PC-9 (cell line): ENCODE measurements at regions not wholly inside any gene's neighbourhood (a gene's known extent, or its start where the extent isn't known, plus 50 kb on each side); places are given as distances from the start of the nearest gene placed in this dataset.

Experiments
- BruUV-seq: library from RNA; stranded (reverse); fragments of 400-500 nt; replicated peaks from 2 replicates; lab custom pipeline; 2021; lab: Mats Ljungman, UMichigan
- CTCF ChIA-PET: fragments of 300-600 bp; sonication (Branson Sonifier 250); formaldehyde crosslinking; loops from one replicate; lab custom pipeline; 2022; ENCODE audit warnings: antibody characterized with exemption; lab: Charles Lee
- POLR2A ChIA-PET: fragments of 300-600 bp; sonication (Branson Sonifier 250); formaldehyde crosslinking; loops from one replicate; lab custom pipeline; 2022; ENCODE audit warnings: antibody characterized with exemption; ENCODE audit not compliant: unreplicated experiment; lab: Charles Lee
- DNase-seq, 2 experiments: peaks; one replicate each; pipeline versions ENCODE4 v3.0.0 to v3.0.0-alpha.2; 2015 to 2022; ENCODE audit warnings: mixed read lengths in 1 of 2
- H2AFZ ChIP-seq: fragments of 200-600 bp; sonication (generic); 2 replicates; pipeline ENCODE4 v1.8.1; 2017; ENCODE audit warnings: antibody characterized with exemption
- H3F3A ChIP-seq: fragments of 200-600 bp; sonication (generic); 2 replicates; pipeline ENCODE4 v1.8.1; 2017; ENCODE audit warnings: antibody characterized with exemption, mild to moderate bottlenecking, low read depth; ENCODE audit not compliant: insufficient read depth
- H3K27ac ChIP-seq: fragments of 200-600 bp; sonication (generic); 2 replicates; pipeline ENCODE4 v1.6.1; 2016; ENCODE audit warnings: mixed run types
- H3K27me3 ChIP-seq: fragments of 200-600 bp; sonication (generic); 2 replicates; pipeline ENCODE4 v1.6.1; 2016; ENCODE audit warnings: low read depth, mixed run types; ENCODE audit not compliant: insufficient read depth
- H3K36me3 ChIP-seq: fragments of 200-600 bp; sonication (generic); 2 replicates; pipeline ENCODE4 v1.6.1; 2016; ENCODE audit warnings: low read depth, mixed run types
- H3K4me1 ChIP-seq: fragments of 200-600 bp; sonication (generic); replicated peaks from 2 replicates; pipeline ENCODE4 v1.6.1; 2016; ENCODE audit warnings: mixed run types; ENCODE audit not compliant: insufficient read depth
- H3K4me2 ChIP-seq: fragments of 200-600 bp; sonication (generic); 2 replicates; pipeline ENCODE4 v1.6.1; 2017; ENCODE audit warnings: mixed run types
- H3K4me3 ChIP-seq: fragments of 200-600 bp; sonication (generic); 2 replicates; pipeline ENCODE4 v1.6.1; 2016; ENCODE audit warnings: mixed run types
- H3K79me2 ChIP-seq: fragments of 200-600 bp; sonication (generic); 2 replicates; pipeline ENCODE4 v1.6.1; 2017; ENCODE audit warnings: low read depth, mixed run types
- H3K9me2 ChIP-seq: fragments of 200-600 bp; sonication (generic); 2 replicates; pipeline ENCODE4 v1.8.1; 2017; ENCODE audit warnings: mild to moderate bottlenecking; ENCODE audit not compliant: insufficient read depth
- H3K9me3 ChIP-seq: fragments of 200-600 bp; sonication (generic); 2 replicates; pipeline ENCODE4 v1.8.1; 2016; ENCODE audit warnings: low read depth; ENCODE audit not compliant: insufficient read depth
- H4K20me1 ChIP-seq: fragments of 200-600 bp; sonication (generic); 2 replicates; pipeline ENCODE4 v1.8.1; 2017; ENCODE audit not compliant: insufficient read depth
- EZH2 ChIP-seq: fragments of 200-600 bp; sonication (generic); IDR thresholded peaks from 2 replicates; pipeline ENCODE4 v1.8.0; 2017; ENCODE audit warnings: antibody characterized with exemption, low read depth
- intact Hi-C: fragments of 100-400 bp; cut with micrococcal nuclease; formaldehyde crosslinking; loops from one replicate; pipeline ENCODE4 v1.10.0; 2022; ENCODE audit not compliant: unreplicated experiment
- TF ChIP-seq, protein P1 (sequence below): fragments of 200-600 bp; sonication (generic); conservative IDR thresholded peaks from 2 replicates; pipeline ENCODE4 v1.6.1; 2017; ENCODE audit warnings: mixed run types, antibody characterized with exemption, mild to moderate bottlenecking, moderate library complexity

DNA sequence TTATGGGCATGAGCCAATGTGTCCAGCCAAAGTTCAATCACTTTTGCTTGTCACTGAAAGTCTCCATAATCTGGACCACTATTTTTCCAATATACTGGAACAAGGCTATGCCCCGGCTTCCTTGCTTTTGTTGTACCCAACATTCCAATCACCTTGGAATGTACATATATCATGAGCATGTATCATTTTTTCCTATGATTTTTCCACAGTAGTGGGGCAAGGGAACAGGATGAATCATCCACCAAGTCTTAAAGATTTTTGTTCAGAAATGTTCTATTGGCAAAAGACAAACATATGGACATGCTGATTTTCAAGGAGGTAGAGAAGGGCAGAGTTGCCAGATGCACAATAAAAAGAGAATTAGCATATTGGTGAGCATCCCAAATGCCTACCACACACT, 548.1 kb upstream of the INTU start:
- no peak for DNase-seq
- no peaks in the 10 kb centered on the region for H3K4me1 ChIP-seq
- H3K36me3 ChIP-seq = no peaks in the 10 kb centered on the region
- ChIA-PET CTCF (no interaction called here), POLR2A (no interaction called here)
- no TSS peak for BruUV-seq
- H3K4me2 ChIP-seq = no peak overlapping the region
- H2AFZ ChIP-seq = no peak overlapping the region
- intact Hi-C loops = no loop called here
- no peaks in the 10 kb centered on the region for H3K27me3 ChIP-seq
- H3K4me3 ChIP-seq = no peak overlapping the region
- no peaks in the 10 kb centered on the region for H3F3A ChIP-seq
- no peaks in the 10 kb centered on the region for H3K79me2 ChIP-seq
- H3K9me3 ChIP-seq = no peaks in the 10 kb centered on the region
- H3K27ac ChIP-seq = no peak overlapping the region
- H3K9me2 ChIP-seq = no peaks in the 10 kb centered on the region
- no peaks in the 10 kb centered on the region for H4K20me1 ChIP-seq
- no peak for TF ChIP-seq EZH2
- TF ChIP-seq, protein P1, sequence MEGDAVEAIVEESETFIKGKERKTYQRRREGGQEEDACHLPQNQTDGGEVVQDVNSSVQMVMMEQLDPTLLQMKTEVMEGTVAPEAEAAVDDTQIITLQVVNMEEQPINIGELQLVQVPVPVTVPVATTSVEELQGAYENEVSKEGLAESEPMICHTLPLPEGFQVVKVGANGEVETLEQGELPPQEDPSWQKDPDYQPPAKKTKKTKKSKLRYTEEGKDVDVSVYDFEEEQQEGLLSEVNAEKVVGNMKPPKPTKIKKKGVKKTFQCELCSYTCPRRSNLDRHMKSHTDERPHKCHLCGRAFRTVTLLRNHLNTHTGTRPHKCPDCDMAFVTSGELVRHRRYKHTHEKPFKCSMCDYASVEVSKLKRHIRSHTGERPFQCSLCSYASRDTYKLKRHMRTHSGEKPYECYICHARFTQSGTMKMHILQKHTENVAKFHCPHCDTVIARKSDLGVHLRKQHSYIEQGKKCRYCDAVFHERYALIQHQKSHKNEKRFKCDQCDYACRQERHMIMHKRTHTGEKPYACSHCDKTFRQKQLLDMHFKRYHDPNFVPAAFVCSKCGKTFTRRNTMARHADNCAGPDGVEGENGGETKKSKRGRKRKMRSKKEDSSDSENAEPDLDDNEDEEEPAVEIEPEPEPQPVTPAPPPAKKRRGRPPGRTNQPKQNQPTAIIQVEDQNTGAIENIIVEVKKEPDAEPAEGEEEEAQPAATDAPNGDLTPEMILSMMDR = no peak

DNA sequence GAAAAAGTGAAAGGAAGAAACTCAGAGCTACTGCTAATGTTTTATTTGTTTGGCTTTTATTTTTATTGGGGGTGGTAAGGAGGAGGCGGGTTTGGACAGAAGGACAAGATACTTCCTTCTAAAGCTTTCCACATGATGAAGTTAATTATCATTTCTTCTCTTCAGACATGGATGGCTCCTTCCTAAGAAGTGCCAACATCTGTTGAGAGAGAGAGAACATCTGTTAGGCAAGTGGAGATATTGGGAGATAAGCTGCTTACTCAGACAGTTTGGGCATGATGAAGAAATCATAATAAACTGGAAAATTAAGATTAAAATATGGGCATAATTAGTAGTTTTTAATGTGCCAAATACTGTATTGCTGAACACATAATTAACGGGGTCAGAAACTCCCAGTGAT, 535.7 kb upstream of the INTU start:
- no peaks in the 10 kb centered on the region for H3K4me1 ChIP-seq
- H3F3A ChIP-seq = no peaks in the 10 kb centered on the region
- TF ChIP-seq, protein P1 = no peak
- no peak for TF ChIP-seq EZH2
- no TSS peak for BruUV-seq
- intact Hi-C loops = no loop called here
- CTCF ChIA-PET = no interaction called here
- H3K4me3 ChIP-seq = no peak overlapping the region
- H4K20me1 ChIP-seq = no peaks in the 10 kb centered on the region
- no peaks in the 10 kb centered on the region for H3K36me3 ChIP-seq
- no peaks in the 10 kb centered on the region for H3K27me3 ChIP-seq
- no peak overlapping the region for H2AFZ ChIP-seq
- H3K27ac ChIP-seq = no peak overlapping the region
- H3K79me2 ChIP-seq = no peaks in the 10 kb centered on the region
- no peaks in the 10 kb centered on the region for H3K9me3 ChIP-seq
- no peak overlapping the region for H3K4me2 ChIP-seq
- POLR2A ChIA-PET = interaction anchor here (0.6 kb wide), 1 partner anchor 386 kb away, joined by 5 read pairs; no protein-coding TSS in a partner anchor
- no peaks in the 10 kb centered on the region for H3K9me2 ChIP-seq
- no peak for DNase-seq

DNA sequence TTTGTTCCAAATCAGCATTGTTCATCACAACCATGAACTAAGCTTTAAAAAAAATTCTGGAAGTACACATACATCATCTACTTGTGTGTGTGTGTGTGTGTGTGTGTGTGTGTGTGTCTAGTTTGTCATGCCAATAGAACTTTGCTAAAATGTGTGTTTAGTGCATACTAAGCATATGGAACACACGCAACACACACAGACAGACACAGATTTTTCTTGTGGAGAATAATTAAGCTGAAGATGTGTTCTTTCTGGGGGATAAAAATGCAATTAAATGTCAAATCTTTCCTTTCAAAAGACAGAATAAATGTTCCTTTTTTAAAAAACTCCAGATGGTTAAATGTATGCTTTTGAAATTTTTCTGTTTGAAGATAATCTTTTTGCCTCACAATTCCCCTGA, 530.4 kb upstream of the INTU start:
- CTCF ChIA-PET = no interaction called here
- no peak overlapping the region for H3K4me3 ChIP-seq
- intact Hi-C loops = no loop called here
- no peak for DNase-seq
- no peaks in the 10 kb centered on the region for H4K20me1 ChIP-seq
- no peak overlapping the region for H3K4me2 ChIP-seq
- H3K9me3 ChIP-seq = no peaks in the 10 kb centered on the region
- no peaks in the 10 kb centered on the region for H3F3A ChIP-seq
- H3K79me2 ChIP-seq = no peaks in the 10 kb centered on the region
- no TSS peak for BruUV-seq
- POLR2A ChIA-PET = no interaction called here
- no peaks in the 10 kb centered on the region for H3K36me3 ChIP-seq
- H3K27me3 ChIP-seq = no peaks in the 10 kb centered on the region
- H3K27ac ChIP-seq = no peak overlapping the region
- H3K9me2 ChIP-seq = no peaks in the 10 kb centered on the region
- TF ChIP-seq, protein P1 = no peak
- TF ChIP-seq EZH2 = no peak
- H3K4me1 ChIP-seq = no peaks in the 10 kb centered on the region
- no peak overlapping the region for H2AFZ ChIP-seq
